ENCODE measurements at regions not wholly inside any gene's neighbourhood (a gene's known extent, or its start where the extent isn't known, plus 50 kb on each side); places are given as distances from the start of the nearest gene placed in this dataset.

DNA sequence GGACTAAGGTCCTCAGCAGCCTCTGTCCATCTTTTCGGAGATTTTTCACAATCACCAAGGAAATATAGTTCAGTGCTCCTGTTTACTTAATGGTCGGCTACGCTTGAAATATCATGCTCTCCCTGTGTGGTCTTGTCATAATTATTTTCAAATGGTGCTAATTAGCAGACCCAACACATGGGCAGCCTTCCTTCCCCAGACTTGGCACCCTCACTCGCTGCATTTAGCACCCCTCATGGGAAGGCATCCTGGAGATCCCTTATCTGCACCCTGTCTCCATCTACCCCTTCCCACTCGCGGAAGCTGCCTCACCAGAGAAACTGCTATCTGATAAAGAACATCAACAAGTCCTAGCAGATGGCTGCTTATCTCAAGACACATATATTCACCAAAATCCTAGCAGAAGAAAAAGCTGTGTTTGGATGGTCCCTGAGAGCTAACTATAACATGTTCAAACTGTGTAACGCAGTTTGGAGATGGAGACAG lies 131.0 kb upstream of the ESR1 start:
- no peak overlapping the region for H3K4me3 ChIP-seq
- intact Hi-C loops (cut with micrococcal nuclease; ENCODE audit: unreplicated experiment) = loop anchor here (5.0 kb wide), 2 partner anchors 86 to 451 kb away; no protein-coding TSS in a partner anchor
- H3K4me2 ChIP-seq = no peak overlapping the region
- H3K27ac ChIP-seq = no peak overlapping the region
- TF ChIP-seq EZH2 (IDR thresholded peaks at IDR 0.05; ENCODE audit: low read depth) = no peak
- TF ChIP-seq, protein P1, sequence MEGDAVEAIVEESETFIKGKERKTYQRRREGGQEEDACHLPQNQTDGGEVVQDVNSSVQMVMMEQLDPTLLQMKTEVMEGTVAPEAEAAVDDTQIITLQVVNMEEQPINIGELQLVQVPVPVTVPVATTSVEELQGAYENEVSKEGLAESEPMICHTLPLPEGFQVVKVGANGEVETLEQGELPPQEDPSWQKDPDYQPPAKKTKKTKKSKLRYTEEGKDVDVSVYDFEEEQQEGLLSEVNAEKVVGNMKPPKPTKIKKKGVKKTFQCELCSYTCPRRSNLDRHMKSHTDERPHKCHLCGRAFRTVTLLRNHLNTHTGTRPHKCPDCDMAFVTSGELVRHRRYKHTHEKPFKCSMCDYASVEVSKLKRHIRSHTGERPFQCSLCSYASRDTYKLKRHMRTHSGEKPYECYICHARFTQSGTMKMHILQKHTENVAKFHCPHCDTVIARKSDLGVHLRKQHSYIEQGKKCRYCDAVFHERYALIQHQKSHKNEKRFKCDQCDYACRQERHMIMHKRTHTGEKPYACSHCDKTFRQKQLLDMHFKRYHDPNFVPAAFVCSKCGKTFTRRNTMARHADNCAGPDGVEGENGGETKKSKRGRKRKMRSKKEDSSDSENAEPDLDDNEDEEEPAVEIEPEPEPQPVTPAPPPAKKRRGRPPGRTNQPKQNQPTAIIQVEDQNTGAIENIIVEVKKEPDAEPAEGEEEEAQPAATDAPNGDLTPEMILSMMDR (conservative IDR thresholded peaks at IDR 0.05) = no peak
- H3F3A ChIP-seq (ENCODE audit: insufficient read depth, low read depth) = no peaks in the 10 kb centered on the region
- no peaks in the 10 kb centered on the region for H3K79me2 ChIP-seq (ENCODE audit: low read depth)
- no peaks in the 10 kb centered on the region for H3K27me3 ChIP-seq (ENCODE audit: insufficient read depth, low read depth)
- H3K36me3 ChIP-seq (ENCODE audit: low read depth) = no peaks in the 10 kb centered on the region
- H2AFZ ChIP-seq = no peak overlapping the region
- ChIA-PET CTCF (no interaction called here), POLR2A (ENCODE audit: unreplicated experiment) (no interaction called here)
- BruUV-seq (replicated peaks) = no TSS peak
- no peaks in the 10 kb centered on the region for H3K9me3 ChIP-seq (ENCODE audit: insufficient read depth, low read depth)
- H3K9me2 ChIP-seq (ENCODE audit: insufficient read depth) = no peaks in the 10 kb centered on the region
- no peak for DNase-seq
- H4K20me1 ChIP-seq (ENCODE audit: insufficient read depth) = no peaks in the 10 kb centered on the region
- H3K4me1 ChIP-seq (replicated peaks; ENCODE audit: insufficient read depth) = no peaks in the 10 kb centered on the region

DNA sequence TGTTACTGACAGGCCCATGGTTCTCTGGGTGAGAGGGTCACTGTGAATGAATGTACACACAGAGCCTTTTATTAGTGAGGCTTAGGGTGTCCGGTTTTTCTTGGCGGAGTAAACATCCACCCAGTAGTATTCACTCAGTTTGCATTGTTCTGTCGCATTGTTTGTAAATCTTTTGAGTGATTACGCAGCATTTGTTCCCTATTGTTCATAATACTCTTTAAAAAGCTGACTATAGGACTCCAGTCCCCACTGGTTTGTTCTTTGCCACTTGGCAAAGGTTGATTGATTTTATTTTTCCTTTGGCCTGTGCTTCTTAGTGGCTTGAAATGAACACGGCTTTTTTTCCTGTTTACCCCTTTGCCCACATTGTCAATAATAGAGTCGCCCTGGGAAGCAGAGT lies 130.1 kb upstream of the ESR1 start:
- Histone ChIP-seq H4K20me1 (ENCODE audit: insufficient read depth) (no peaks in the 10 kb centered on the region), H3K4me3 (no peak overlapping the region), H3K79me2 (ENCODE audit: low read depth) (no peaks in the 10 kb centered on the region), H3K9me2 (ENCODE audit: insufficient read depth) (no peaks in the 10 kb centered on the region), H3K27ac (no peak overlapping the region), H3F3A (ENCODE audit: insufficient read depth, low read depth) (no peaks in the 10 kb centered on the region), H3K9me3 (ENCODE audit: insufficient read depth, low read depth) (no peaks in the 10 kb centered on the region), H2AFZ (no peak overlapping the region), H3K4me2 (no peak overlapping the region), H3K27me3 (ENCODE audit: insufficient read depth, low read depth) (no peaks in the 10 kb centered on the region), H3K36me3 (ENCODE audit: low read depth) (no peaks in the 10 kb centered on the region), H3K4me1 (replicated peaks; ENCODE audit: insufficient read depth) (no peaks in the 10 kb centered on the region)
- BruUV-seq (replicated peaks) = no TSS peak
- intact Hi-C loops (cut with micrococcal nuclease; ENCODE audit: unreplicated experiment) = loop anchor here (5.0 kb wide), 2 partner anchors 85 to 450 kb away; no protein-coding TSS in a partner anchor
- CTCF ChIA-PET = no interaction called here
- POLR2A ChIA-PET (ENCODE audit: unreplicated experiment) = no interaction called here
- no peak for DNase-seq
- no peak for TF ChIP-seq EZH2 (IDR thresholded peaks at IDR 0.05; ENCODE audit: low read depth)
- TF ChIP-seq, protein P1 (conservative IDR thresholded peaks at IDR 0.05) = no peak

DNA sequence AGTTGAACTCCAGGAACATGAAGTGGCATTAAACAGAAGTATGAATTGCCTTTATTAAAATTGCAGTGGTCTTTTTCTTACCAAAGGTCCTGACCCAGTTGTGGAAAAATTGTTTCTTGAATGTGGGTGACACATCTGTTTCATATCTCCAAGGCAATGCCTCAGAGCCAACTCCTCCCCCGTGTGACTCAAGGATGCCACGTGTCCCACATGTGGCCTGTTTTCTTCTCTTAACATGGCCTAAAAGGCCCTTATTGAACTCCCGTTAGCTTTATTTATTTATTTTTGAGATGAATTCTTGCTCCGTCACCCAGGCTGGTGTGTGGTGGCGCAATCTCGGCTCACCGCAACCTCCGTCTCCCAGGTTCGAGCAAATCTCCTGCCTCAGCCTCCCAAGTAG lies 128.4 kb upstream of the ESR1 start:
- TF ChIP-seq, protein P1 (conservative IDR thresholded peaks at IDR 0.05) = no peak
- no peak for TF ChIP-seq EZH2 (IDR thresholded peaks at IDR 0.05; ENCODE audit: low read depth)
- Histone ChIP-seq H3K27me3 (ENCODE audit: insufficient read depth, low read depth) (no peaks in the 10 kb centered on the region), H3K4me2 (no peak overlapping the region), H3F3A (ENCODE audit: insufficient read depth, low read depth) (no peaks in the 10 kb centered on the region), H4K20me1 (ENCODE audit: insufficient read depth) (no peaks in the 10 kb centered on the region), H3K36me3 (ENCODE audit: low read depth) (no peaks in the 10 kb centered on the region), H3K9me3 (ENCODE audit: insufficient read depth, low read depth) (no peaks in the 10 kb centered on the region), H3K4me3 (no peak overlapping the region), H3K9me2 (ENCODE audit: insufficient read depth) (no peaks in the 10 kb centered on the region), H2AFZ (no peak overlapping the region), H3K79me2 (ENCODE audit: low read depth) (no peaks in the 10 kb centered on the region), H3K27ac (no peak overlapping the region), H3K4me1 (replicated peaks; ENCODE audit: insufficient read depth) (no peaks in the 10 kb centered on the region)
- CTCF ChIA-PET = interaction anchor here (0.6 kb wide), 1 partner anchor 475 kb away, joined by 3 read pairs; no protein-coding TSS in a partner anchor
- intact Hi-C loops (cut with micrococcal nuclease; ENCODE audit: unreplicated experiment) = loop anchor here (5.0 kb wide), 2 partner anchors 83 to 448 kb away; no protein-coding TSS in a partner anchor
- DNase-seq = no peak
- no TSS peak for BruUV-seq (replicated peaks)
- POLR2A ChIA-PET (ENCODE audit: unreplicated experiment) = no interaction called here

All from PC-9 (cell line).